Epidermal melanocyte (primary cell): ENCODE measurements at regions not wholly inside any gene's neighbourhood (a gene's known extent, or its start where the extent isn't known, plus 50 kb on each side); places are given as distances from the start of the nearest gene placed in this dataset.

ENCODE experiments used
- DNase-seq: peaks from one replicate; pipeline ENCODE4 v3.0.0; 2011; ENCODE audit warnings: low spot score; ENCODE audit not compliant: insufficient read length

- DNase-seq: no peak
Observed at GRCh38 chr12:115402443-115403180, 718.6 kb upstream of the TBX3 start.

- no peak for DNase-seq
Observed at GRCh38 chr12:115401761-115402160, 717.8 kb upstream of the TBX3 start.

- no peak for DNase-seq
Observed at GRCh38 chr12:115400011-115400410, 716.0 kb upstream of the TBX3 start.

- DNase-seq: no peak
Observed at GRCh38 chr12:115398311-115398781, 714.4 kb upstream of the TBX3 start.

DNA sequence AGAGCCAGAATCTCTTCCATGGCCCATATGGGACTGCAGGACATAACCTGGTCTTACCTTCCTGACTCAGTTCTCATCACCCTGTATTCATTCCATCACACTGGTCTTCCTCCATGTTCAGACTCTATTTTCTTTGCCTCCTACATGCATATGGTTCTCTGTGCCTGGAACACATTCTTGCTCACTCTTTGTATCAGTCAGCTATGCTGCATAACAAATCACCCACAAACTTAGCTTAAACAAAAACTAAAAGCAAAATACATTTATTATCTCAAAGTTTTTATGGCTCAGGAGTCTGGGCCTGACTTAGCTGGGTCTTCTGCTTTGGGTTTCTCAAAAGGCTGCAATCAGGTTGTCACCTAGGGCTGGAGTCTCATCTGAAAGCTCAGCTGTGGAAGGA is 712.6 kb upstream of the TBX3 start:
- no peak for DNase-seq

- DNase-seq: no peak
Observed at GRCh38 chr12:115394496-115395220, 710.7 kb upstream of the TBX3 start.

DNA sequence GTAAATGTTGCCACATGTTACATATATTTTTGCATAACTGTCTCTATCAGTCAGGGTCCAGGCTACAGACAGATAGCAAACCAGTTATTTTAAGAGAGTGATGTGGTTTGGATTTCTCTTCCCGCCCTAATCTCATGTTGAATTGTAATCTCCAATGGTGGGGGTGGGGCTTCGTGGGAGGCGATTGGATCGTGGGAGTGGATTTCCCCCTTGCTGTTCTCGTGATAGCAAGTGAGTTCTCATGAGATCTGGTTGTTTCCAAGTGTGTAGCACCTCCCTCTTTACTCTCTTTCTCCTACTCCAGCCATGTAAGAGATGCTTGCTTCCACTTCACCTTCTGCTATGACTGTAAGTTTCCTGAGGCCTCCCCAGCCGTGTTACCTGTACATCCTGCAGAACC is 704.2 kb upstream of the TBX3 start:
- DNase-seq: no peak

DNA sequence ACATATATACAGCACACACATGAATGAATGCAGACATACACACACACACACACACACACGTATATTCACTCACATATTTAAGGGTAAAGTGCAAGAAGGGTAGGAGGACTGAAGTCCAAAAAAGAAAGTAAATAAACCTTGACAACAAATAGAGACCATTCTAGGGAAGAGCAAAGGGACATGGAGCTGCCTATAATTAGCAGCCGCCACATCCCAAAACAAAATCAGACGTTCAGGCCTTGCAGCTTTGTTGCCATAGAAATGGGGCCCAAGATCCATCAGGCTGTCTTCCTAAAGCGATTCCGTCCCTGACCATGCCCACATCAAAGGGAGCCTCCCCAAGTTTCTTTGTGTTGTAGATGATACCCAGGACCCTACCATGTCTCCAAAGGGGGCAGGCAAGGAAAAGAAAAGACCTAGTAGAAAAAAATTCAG is 703.5 kb upstream of the TBX3 start:
- DNase-seq: no peak

DNA sequence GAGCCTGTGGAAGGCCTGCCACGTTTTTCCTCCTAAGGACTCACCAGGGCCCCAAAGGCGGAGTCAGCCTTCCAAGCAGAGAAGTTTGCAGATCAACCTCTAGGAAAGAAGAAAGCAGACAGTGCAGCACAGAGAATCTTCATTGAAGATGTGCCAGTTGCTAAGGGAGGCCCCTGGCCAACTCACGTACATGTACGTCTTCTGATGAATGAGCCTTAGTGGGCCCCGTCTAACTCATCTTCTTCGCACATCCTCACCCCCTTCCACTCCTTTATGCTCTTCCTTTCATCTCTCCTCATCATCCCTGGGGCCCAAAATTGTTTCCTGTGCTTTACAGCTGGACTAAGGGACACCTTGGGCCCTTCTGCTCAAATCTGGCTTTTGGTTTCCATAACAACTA is 703.0 kb upstream of the TBX3 start:
- no peak for DNase-seq

- DNase-seq: no peak
Observed at GRCh38 chr12:115385141-115385540, 701.2 kb upstream of the TBX3 start.

DNA sequence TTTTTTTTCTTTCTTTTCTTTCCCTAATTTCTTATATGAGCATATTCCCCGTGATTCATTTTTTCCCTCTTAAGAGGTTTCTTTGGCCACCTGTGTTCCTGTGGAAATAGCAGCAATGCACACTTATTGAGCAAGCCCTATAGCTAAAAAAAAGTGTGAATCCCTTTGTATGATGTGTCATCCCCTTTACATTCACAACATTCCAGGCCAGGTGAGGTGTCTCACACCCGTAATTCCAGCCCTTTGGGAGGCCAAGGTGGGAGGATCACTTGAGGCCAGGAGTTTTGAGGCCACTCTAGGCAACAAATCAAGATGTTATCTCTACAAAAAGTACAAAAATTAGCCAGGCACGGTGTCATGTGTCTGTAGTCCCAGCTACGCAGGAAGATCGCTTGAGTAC is 700.4 kb upstream of the TBX3 start:
- DNase-seq: no peak

DNA sequence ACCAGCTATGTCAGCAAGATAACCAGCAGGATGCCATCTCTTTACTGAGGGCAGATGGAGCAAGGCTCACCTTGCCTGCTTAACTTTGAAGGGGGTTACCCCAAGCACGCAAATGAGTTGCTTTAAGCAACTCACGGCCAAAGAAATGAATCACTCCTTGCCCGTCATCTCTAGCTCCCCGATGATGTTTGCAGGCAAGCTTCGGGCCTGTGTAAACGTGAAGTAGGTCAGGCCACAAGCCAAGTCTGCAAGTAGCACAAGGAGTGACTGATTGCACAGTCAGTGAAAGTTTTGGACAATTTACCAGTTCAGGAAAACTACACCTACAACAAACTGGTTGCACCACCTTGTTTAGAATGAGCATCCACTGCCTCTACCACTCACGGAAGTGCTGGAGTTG is 699.7 kb upstream of the TBX3 start:
- no peak for DNase-seq

DNA sequence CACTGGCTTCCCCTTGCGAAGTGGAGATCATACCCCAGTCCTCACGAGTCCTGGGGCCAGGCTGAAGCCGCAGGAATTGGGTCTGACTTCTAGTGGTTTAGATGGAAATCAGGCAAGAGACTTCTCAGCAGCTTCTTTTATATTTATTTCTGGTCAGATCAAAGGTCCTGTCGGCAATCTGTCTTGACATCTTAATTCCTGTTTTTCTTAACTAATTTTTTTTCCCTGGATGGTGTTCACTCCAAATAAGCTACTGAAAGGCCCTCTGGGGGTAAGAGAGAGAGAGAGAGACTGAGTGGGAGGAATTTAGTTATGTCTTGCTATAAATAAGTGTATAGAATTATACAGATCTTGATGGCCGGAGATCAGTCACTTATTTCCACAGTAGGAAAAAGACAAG is 698.7 kb upstream of the TBX3 start:
- no peak for DNase-seq

- DNase-seq: no peak
Observed at GRCh38 chr12:115380546-115381120, 696.7 kb upstream of the TBX3 start.

GRCh38 chr12:115378291-115378690 is 694.3 kb upstream of the TBX3 start:
- no peak for DNase-seq

DNA sequence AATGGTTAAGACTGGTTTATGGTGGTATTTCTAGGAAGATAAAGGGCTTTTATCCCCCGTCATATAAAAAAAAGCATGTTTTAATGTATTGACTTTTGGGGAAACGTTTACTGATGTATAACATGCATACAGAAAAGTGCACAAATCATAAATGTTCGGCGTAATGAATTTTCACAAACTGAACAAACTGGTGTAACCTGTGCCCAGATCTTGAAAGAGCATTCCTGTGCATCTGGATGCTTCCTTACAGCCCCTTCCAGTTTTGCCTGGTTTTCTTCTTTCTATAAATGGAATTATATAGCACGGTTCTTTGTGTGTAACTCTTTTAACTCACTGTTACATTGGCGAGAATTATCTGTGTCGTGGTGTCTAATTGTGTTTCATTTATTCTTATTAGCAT is 693.8 kb upstream of the TBX3 start:
- no peak for DNase-seq

GRCh38 chr12:115377230-115377629 is 693.3 kb upstream of the TBX3 start:
- no peak for DNase-seq

DNA sequence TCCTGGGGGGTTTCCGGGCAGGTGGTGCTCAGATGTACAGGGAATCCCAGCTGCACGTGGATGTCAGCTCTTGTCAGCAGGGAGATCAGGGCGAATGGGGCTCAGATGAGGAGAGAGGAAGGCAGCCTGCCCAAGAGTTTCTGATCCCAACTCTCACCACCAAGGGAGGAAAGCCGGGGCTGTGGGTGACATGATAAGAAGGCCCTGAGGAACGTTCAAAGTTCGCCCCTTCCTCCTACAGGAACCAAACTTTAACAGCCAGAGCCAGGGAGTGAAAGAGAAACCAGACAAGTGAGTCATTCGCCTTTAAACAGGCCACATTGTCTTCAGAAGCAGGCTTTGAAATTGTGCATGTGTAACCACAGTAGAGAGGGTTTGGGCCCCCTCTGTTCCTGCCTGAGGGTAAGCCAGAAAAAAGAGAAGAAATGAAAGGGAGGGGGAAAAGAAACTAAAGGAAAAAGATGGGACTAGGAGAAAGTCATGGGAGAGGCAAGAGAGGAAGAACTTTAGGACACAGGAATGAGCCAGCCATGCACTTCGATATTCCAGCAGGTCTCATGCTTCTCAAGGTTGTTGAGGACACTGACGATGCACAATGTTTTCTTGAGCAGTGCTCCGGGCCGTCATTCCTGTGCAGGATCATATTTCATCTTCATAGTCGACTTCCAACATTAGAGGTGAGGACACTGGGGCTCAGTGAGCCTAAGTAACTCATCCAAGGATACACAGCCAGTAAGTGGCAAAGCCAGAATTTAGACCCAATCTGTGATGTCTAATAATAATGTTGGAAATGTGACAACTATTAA is 691.4 kb upstream of the TBX3 start:
- peak; percentile 68 for DNase-seq

GRCh38 chr12:115374480-115375185 is 690.7 kb upstream of the TBX3 start:
- DNase-seq: no peak

DNA sequence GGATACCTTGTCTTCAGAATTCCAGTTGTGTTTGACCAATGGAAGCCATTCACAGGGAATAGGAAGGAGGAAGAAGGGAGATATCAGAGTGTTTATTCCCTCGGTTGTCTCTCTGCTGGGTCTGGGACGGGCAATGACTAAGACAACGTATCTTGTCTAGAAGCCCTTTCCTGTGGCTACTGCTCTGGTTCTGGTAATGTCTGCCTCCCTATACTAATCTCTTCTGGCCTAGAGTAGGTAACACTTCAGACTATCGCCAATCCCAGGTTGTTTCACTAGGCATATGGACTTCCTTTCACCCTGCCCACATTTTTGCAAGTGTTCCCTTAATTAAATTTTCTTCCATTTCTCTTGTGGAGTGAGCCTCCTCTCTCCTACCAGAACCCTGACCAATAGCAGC is 687.7 kb upstream of the TBX3 start:
- DNase-seq: no peak

- DNase-seq: no peak
Observed at GRCh38 chr12:115370650-115371049, 686.7 kb upstream of the TBX3 start.
